Progenitor cell of endocrine pancreas (in vitro differentiated cells): ENCODE measurements at regions not wholly inside any gene's neighbourhood (a gene's known extent, or its start where the extent isn't known, plus 50 kb on each side); places are given as distances from the start of the nearest gene placed in this dataset.

Source experiments
- DNase-seq: peaks from one replicate; pipeline ENCODE4 v3.0.0; 2021; ENCODE audit warnings: low spot score; ENCODE audit not compliant: unreplicated experiment
- H3K27ac Mint-ChIP-seq: 2 replicates; pipeline ENCODE4 v1.8.0; 2021; ENCODE audit warnings: mild to moderate bottlenecking, moderate library complexity, mixed read lengths
- H3K27me3 Mint-ChIP-seq: 2 replicates; pipeline ENCODE4 v1.8.0; 2021; ENCODE audit warnings: mixed read lengths
- H3K36me3 Mint-ChIP-seq: 2 replicates; pipeline ENCODE4 v1.8.0; 2022; ENCODE audit warnings: mixed read lengths; ENCODE audit not compliant: insufficient read depth
- H3K4me1 Mint-ChIP-seq: 2 replicates; pipeline ENCODE4 v1.8.0; 2021; ENCODE audit warnings: low read depth, mixed read lengths
- H3K4me3 Mint-ChIP-seq: 2 replicates; pipeline ENCODE4 v1.8.0; 2021; ENCODE audit warnings: low read depth, mild to moderate bottlenecking, moderate library complexity, mixed read lengths
- H3K9me3 Mint-ChIP-seq: 2 replicates; pipeline ENCODE4 v1.8.0; 2021; ENCODE audit warnings: low read depth, mixed read lengths
- CTCF ChIP-seq: fragments of 200-600 bp; sonication (generic); IDR thresholded peaks from one replicate; pipeline ENCODE4 v1.5.0; 2021; ENCODE audit warnings: antibody characterized with exemption, mild to moderate bottlenecking; ENCODE audit not compliant: unreplicated experiment

- Mint-ChIP-seq H3K27ac (no peak overlapping the region), H3K27me3 (no peaks in the 10 kb centered on the region), H3K9me3 (no peaks in the 10 kb centered on the region), H3K36me3 (no peaks in the 10 kb centered on the region), H3K4me1 (peaks cover 3% of the 10 kb centered on the region), H3K4me3 (no peak overlapping the region)
- DNase-seq: no peak
- TF ChIP-seq CTCF: no peak
These were observed 272.6 kb downstream of the KCNN2 start for GRCh38 chr5:114634517-114634916.

- H3K4me3 Mint-ChIP-seq: no peak overlapping the region
- TF ChIP-seq CTCF: no peak
- no peaks in the 10 kb centered on the region for H3K36me3 Mint-ChIP-seq
- no peaks in the 10 kb centered on the region for H3K27me3 Mint-ChIP-seq
- no peak for DNase-seq
- H3K4me1 Mint-ChIP-seq: no peaks in the 10 kb centered on the region
- no peak overlapping the region for H3K27ac Mint-ChIP-seq
- H3K9me3 Mint-ChIP-seq: peaks cover 19% of the 10 kb centered on the region
These were observed 250.5 kb downstream of the KCNN2 start for GRCh38 chr5:114612406-114612805.

GRCh38 chr5:114581136-114581535 lies 219.3 kb downstream of the KCNN2 start:
- peaks cover 10% of the 10 kb centered on the region for H3K9me3 Mint-ChIP-seq
- no peak for DNase-seq

GRCh38 chr5:114565871-114566270 lies 204.0 kb downstream of the KCNN2 start:
- DNase-seq: no peak
- no peaks in the 10 kb centered on the region for H3K27me3 Mint-ChIP-seq
- H3K27ac Mint-ChIP-seq: no peak overlapping the region
- no peak overlapping the region for H3K4me3 Mint-ChIP-seq
- H3K4me1 Mint-ChIP-seq: no peaks in the 10 kb centered on the region
- TF ChIP-seq CTCF: no peak
- H3K9me3 Mint-ChIP-seq: peaks cover 19% of the 10 kb centered on the region
- peaks cover 3% of the 10 kb centered on the region for H3K36me3 Mint-ChIP-seq

More at GRCh38 chr5:114581136-114581535, 219.3 kb downstream of the KCNN2 start:
- Mint-ChIP-seq H3K4me3 (no peak overlapping the region), H3K4me1 (peaks cover 11% of the 10 kb centered on the region), H3K36me3 (no peaks in the 10 kb centered on the region), H3K27me3 (peaks cover 52% of the 10 kb centered on the region), H3K27ac (no peak overlapping the region)
- TF ChIP-seq CTCF: no peak

GRCh38 chr5:114565139-114565538 lies 203.3 kb downstream of the KCNN2 start:
- H3K27me3 Mint-ChIP-seq: no peaks in the 10 kb centered on the region
- no peaks in the 10 kb centered on the region for H3K4me1 Mint-ChIP-seq
- no peak for DNase-seq
- TF ChIP-seq CTCF: no peak
- no peak overlapping the region for H3K4me3 Mint-ChIP-seq
- peaks cover 18% of the 10 kb centered on the region for H3K9me3 Mint-ChIP-seq
- peaks cover 3% of the 10 kb centered on the region for H3K36me3 Mint-ChIP-seq
- H3K27ac Mint-ChIP-seq: no peak overlapping the region

- Mint-ChIP-seq H3K27ac (no peak overlapping the region), H3K4me3 (no peak overlapping the region), H3K36me3 (no peaks in the 10 kb centered on the region), H3K9me3 (peaks cover 4% of the 10 kb centered on the region), H3K4me1 (no peaks in the 10 kb centered on the region), H3K27me3 (no peaks in the 10 kb centered on the region)
- DNase-seq: no peak
- TF ChIP-seq CTCF: no peak
These were observed 199.5 kb downstream of the KCNN2 start for GRCh38 chr5:114561415-114561814.
